ENCODE measurements at regions not wholly inside any gene's neighbourhood (a gene's known extent, or its start where the extent isn't known, plus 50 kb on each side); places are given as distances from the start of the nearest gene placed in this dataset.

- ATAC-seq (no peak), DNase-seq (no peak)
- H3K27me3 Mint-ChIP-seq, result peaks cover 17 to 41% (median 40%) of the 10 kb centered on the region in 5 donors
- peaks cover 0 to 9% (median 0%) of the 10 kb centered on the region in 11 donors for H3K9me3 Mint-ChIP-seq
- peaks cover 0 to 3% of the 10 kb centered on the region in 2 donors for H3K27me3 ChIP-seq (ENCODE audit: control insufficient read depth in 2 of 2, insufficient read depth in 2 of 2, low read length in 2 of 2)
- no peak overlapping the region for H3K4me3 Mint-ChIP-seq
- peaks cover 0 to 11% (median 0%) of the 10 kb centered on the region in 7 donors for H3K4me1 Mint-ChIP-seq
- H3K27ac ChIP-seq (ENCODE audit: low read depth, low read length), result no peak overlapping the region
- H3K4me1 ChIP-seq (ENCODE audit: control insufficient read depth in 2 of 2, insufficient read depth in 2 of 2, low read length in 2 of 2), result no peaks in the 10 kb centered on the region
- no peaks in the 10 kb centered on the region for H3K36me3 ChIP-seq (ENCODE audit: control insufficient read depth in 2 of 3, insufficient read depth in 3 of 3, low read length in 3 of 3)
- POLR2A ChIA-PET, result no interaction called here
- no peaks in the 10 kb centered on the region for H3K36me3 Mint-ChIP-seq
- no peak overlapping the region for H3K27ac Mint-ChIP-seq
- H3K4me3 ChIP-seq (ENCODE audit: low read length), result no peak overlapping the region
- CTCF ChIA-PET, result interaction anchor here (0.8 kb wide), 1 partner anchor 13 kb away, joined by 4 read pairs; no protein-coding TSS in a partner anchor
- H3K9me3 ChIP-seq (ENCODE audit: control insufficient read depth in 2 of 3, low read length in 3 of 3), result no peaks in the 10 kb centered on the region
- intact Hi-C loops (cut with micrococcal nuclease), result no loop called here
Observed at GRCh38 chr1:14180738-14181137, 417.7 kb upstream of the KAZN start.

- ChIA-PET CTCF (interaction anchor here (0.8 kb wide), 1 partner anchor 14 kb away, joined by 4 read pairs; no protein-coding TSS in a partner anchor), POLR2A (no interaction called here)
- no peaks in the 10 kb centered on the region for H3K36me3 ChIP-seq (ENCODE audit: control insufficient read depth in 2 of 3, insufficient read depth in 3 of 3, low read length in 3 of 3)
- H3K27me3 ChIP-seq (ENCODE audit: control insufficient read depth in 2 of 2, insufficient read depth in 2 of 2, low read length in 2 of 2), result peaks cover 0 to 3% of the 10 kb centered on the region in 2 donors
- ATAC-seq, result no peak
- H3K4me3 Mint-ChIP-seq, result peak overlapping the region in 1 of 10 donors; percentile 17
- H3K27ac ChIP-seq (ENCODE audit: low read depth, low read length), result no peak overlapping the region
- peaks cover 0 to 11% (median 0%) of the 10 kb centered on the region in 7 donors for H3K4me1 Mint-ChIP-seq
- H3K4me1 ChIP-seq (ENCODE audit: control insufficient read depth in 2 of 2, insufficient read depth in 2 of 2, low read length in 2 of 2), result no peaks in the 10 kb centered on the region
- H3K27me3 Mint-ChIP-seq, result peaks cover 17 to 46% (median 40%) of the 10 kb centered on the region in 5 donors
- H3K36me3 Mint-ChIP-seq, result no peaks in the 10 kb centered on the region
- no peak overlapping the region for H3K4me3 ChIP-seq (ENCODE audit: low read length)
- DNase-seq, result peak in 1 of 9 donors; percentile 4
- no peaks in the 10 kb centered on the region for H3K9me3 ChIP-seq (ENCODE audit: control insufficient read depth in 2 of 3, low read length in 3 of 3)
- H3K9me3 Mint-ChIP-seq, result peaks cover 0 to 9% (median 0%) of the 10 kb centered on the region in 11 donors
- intact Hi-C loops (cut with micrococcal nuclease), result no loop called here
- peak overlapping the region in 1 of 9 donors; percentile 33 for H3K27ac Mint-ChIP-seq
Observed at GRCh38 chr1:14181191-14181795, 417.2 kb upstream of the KAZN start.

- peaks cover 17 to 53% (median 40%) of the 10 kb centered on the region in 5 donors for H3K27me3 Mint-ChIP-seq
- POLR2A ChIA-PET, result no interaction called here
- intact Hi-C loops (cut with micrococcal nuclease), result no loop called here
Observed at GRCh38 chr1:14182856-14183255, 415.6 kb upstream of the KAZN start.

GRCh38 chr1:14183329-14183728, 415.2 kb upstream of the KAZN start:
- ATAC-seq (no peak), DNase-seq (no peak)
- no peak overlapping the region for H3K4me3 Mint-ChIP-seq
- peaks cover 17 to 56% (median 42%) of the 10 kb centered on the region in 5 donors for H3K27me3 Mint-ChIP-seq
- ChIA-PET POLR2A (no interaction called here), CTCF (no interaction called here)
- Histone ChIP-seq H3K27ac (ENCODE audit: low read depth, low read length) (no peak overlapping the region), H3K36me3 (ENCODE audit: control insufficient read depth in 2 of 3, insufficient read depth in 3 of 3, low read length in 3 of 3) (no peaks in the 10 kb centered on the region), H3K4me3 (ENCODE audit: low read length) (no peak overlapping the region), H3K27me3 (ENCODE audit: control insufficient read depth in 2 of 2, insufficient read depth in 2 of 2, low read length in 2 of 2) (peaks cover 0 to 3% of the 10 kb centered on the region in 2 donors), H3K9me3 (ENCODE audit: control insufficient read depth in 2 of 3, low read length in 3 of 3) (no peaks in the 10 kb centered on the region), H3K4me1 (ENCODE audit: control insufficient read depth in 2 of 2, insufficient read depth in 2 of 2, low read length in 2 of 2) (no peaks in the 10 kb centered on the region)
- no peaks in the 10 kb centered on the region for H3K36me3 Mint-ChIP-seq
- H3K9me3 Mint-ChIP-seq, result peaks cover 0 to 9% (median 0%) of the 10 kb centered on the region in 11 donors
- intact Hi-C loops (cut with micrococcal nuclease), result no loop called here
- no peak overlapping the region for H3K27ac Mint-ChIP-seq
- H3K4me1 Mint-ChIP-seq, result peaks cover 0 to 11% (median 0%) of the 10 kb centered on the region in 7 donors

More at GRCh38 chr1:14182856-14183255, 415.6 kb upstream of the KAZN start:
- H3K4me1 Mint-ChIP-seq, result peaks cover 0 to 11% (median 0%) of the 10 kb centered on the region in 7 donors
- no peaks in the 10 kb centered on the region for H3K36me3 Mint-ChIP-seq
- peak overlapping the region in 1 of 10 donors; percentile 14 for H3K4me3 Mint-ChIP-seq
- no peak for ATAC-seq
- DNase-seq, result no peak
- H3K27ac Mint-ChIP-seq, result no peak overlapping the region
- no peak overlapping the region for H3K27ac ChIP-seq (ENCODE audit: low read depth, low read length)
- no peaks in the 10 kb centered on the region for H3K4me1 ChIP-seq (ENCODE audit: control insufficient read depth in 2 of 2, insufficient read depth in 2 of 2, low read length in 2 of 2)
- no peak overlapping the region for H3K4me3 ChIP-seq (ENCODE audit: low read length)
- peaks cover 0 to 9% (median 0%) of the 10 kb centered on the region in 11 donors for H3K9me3 Mint-ChIP-seq
- no peaks in the 10 kb centered on the region for H3K9me3 ChIP-seq (ENCODE audit: control insufficient read depth in 2 of 3, low read length in 3 of 3)
- H3K27me3 ChIP-seq (ENCODE audit: control insufficient read depth in 2 of 2, insufficient read depth in 2 of 2, low read length in 2 of 2), result peaks cover 0 to 3% of the 10 kb centered on the region in 2 donors
- no peaks in the 10 kb centered on the region for H3K36me3 ChIP-seq (ENCODE audit: control insufficient read depth in 2 of 3, insufficient read depth in 3 of 3, low read length in 3 of 3)
- CTCF ChIA-PET, result no interaction called here

- H3K27ac Mint-ChIP-seq, result no peak overlapping the region
- intact Hi-C loops (cut with micrococcal nuclease), result no loop called here
- CTCF ChIA-PET, result no interaction called here
Observed at GRCh38 chr1:14184454-14184853, 414.0 kb upstream of the KAZN start.

GRCh38 chr1:14189381-14189780, 409.1 kb upstream of the KAZN start:
- intact Hi-C loops (cut with micrococcal nuclease), result no loop called here
- H3K27me3 Mint-ChIP-seq, result peaks cover 0 to 40% (median 18%) of the 10 kb centered on the region in 5 donors
- ATAC-seq (no peak), DNase-seq (no peak)
- H3K4me1 Mint-ChIP-seq, result no peaks in the 10 kb centered on the region
- H3K27ac ChIP-seq (ENCODE audit: low read depth, low read length), result no peak overlapping the region
- H3K9me3 Mint-ChIP-seq, result peaks cover 0 to 4% (median 0%) of the 10 kb centered on the region in 11 donors
- H3K4me3 Mint-ChIP-seq, result no peak overlapping the region
- ChIA-PET CTCF (no interaction called here), POLR2A (no interaction called here)
- H3K27me3 ChIP-seq (ENCODE audit: control insufficient read depth in 2 of 2, insufficient read depth in 2 of 2, low read length in 2 of 2), result no peaks in the 10 kb centered on the region
- no peaks in the 10 kb centered on the region for H3K36me3 Mint-ChIP-seq
- no peak overlapping the region for H3K27ac Mint-ChIP-seq
- no peaks in the 10 kb centered on the region for H3K9me3 ChIP-seq (ENCODE audit: control insufficient read depth in 2 of 3, low read length in 3 of 3)
- no peaks in the 10 kb centered on the region for H3K36me3 ChIP-seq (ENCODE audit: control insufficient read depth in 2 of 3, insufficient read depth in 3 of 3, low read length in 3 of 3)
- no peaks in the 10 kb centered on the region for H3K4me1 ChIP-seq (ENCODE audit: control insufficient read depth in 2 of 2, insufficient read depth in 2 of 2, low read length in 2 of 2)
- H3K4me3 ChIP-seq (ENCODE audit: low read length), result no peak overlapping the region

More at GRCh38 chr1:14184454-14184853, 414.0 kb upstream of the KAZN start:
- Histone ChIP-seq H3K4me1 (ENCODE audit: control insufficient read depth in 2 of 2, insufficient read depth in 2 of 2, low read length in 2 of 2) (no peaks in the 10 kb centered on the region), H3K4me3 (ENCODE audit: low read length) (no peak overlapping the region), H3K27me3 (ENCODE audit: control insufficient read depth in 2 of 2, insufficient read depth in 2 of 2, low read length in 2 of 2) (peaks cover 0 to 3% of the 10 kb centered on the region in 2 donors), H3K9me3 (ENCODE audit: control insufficient read depth in 2 of 3, low read length in 3 of 3) (no peaks in the 10 kb centered on the region), H3K36me3 (ENCODE audit: control insufficient read depth in 2 of 3, insufficient read depth in 3 of 3, low read length in 3 of 3) (no peaks in the 10 kb centered on the region), H3K27ac (ENCODE audit: low read depth, low read length) (no peak overlapping the region)
- H3K36me3 Mint-ChIP-seq, result no peaks in the 10 kb centered on the region
- H3K4me3 Mint-ChIP-seq, result no peak overlapping the region
- H3K4me1 Mint-ChIP-seq, result peaks cover 0 to 11% (median 0%) of the 10 kb centered on the region in 7 donors
- peaks cover 17 to 55% (median 38%) of the 10 kb centered on the region in 5 donors for H3K27me3 Mint-ChIP-seq
- H3K9me3 Mint-ChIP-seq, result peaks cover 0 to 9% (median 0%) of the 10 kb centered on the region in 11 donors
- POLR2A ChIA-PET, result no interaction called here
- ATAC-seq (no peak), DNase-seq (no peak)

GRCh38 chr1:14190508-14190907, 408.0 kb upstream of the KAZN start:
- no peak for DNase-seq
- ATAC-seq, result no peak
- no peak overlapping the region for H3K27ac ChIP-seq (ENCODE audit: low read depth, low read length)
- no peaks in the 10 kb centered on the region for H3K4me1 ChIP-seq (ENCODE audit: control insufficient read depth in 2 of 2, insufficient read depth in 2 of 2, low read length in 2 of 2)
- H3K9me3 Mint-ChIP-seq, result peaks cover 0 to 4% (median 0%) of the 10 kb centered on the region in 11 donors
- CTCF ChIA-PET, result no interaction called here
- peaks cover 0 to 39% (median 18%) of the 10 kb centered on the region in 5 donors for H3K27me3 Mint-ChIP-seq
- H3K4me3 Mint-ChIP-seq, result no peak overlapping the region
- H3K4me3 ChIP-seq (ENCODE audit: low read length), result no peak overlapping the region
- POLR2A ChIA-PET, result no interaction called here
- H3K27me3 ChIP-seq (ENCODE audit: control insufficient read depth in 2 of 2, insufficient read depth in 2 of 2, low read length in 2 of 2), result no peaks in the 10 kb centered on the region
- intact Hi-C loops (cut with micrococcal nuclease), result no loop called here
- H3K4me1 Mint-ChIP-seq, result no peaks in the 10 kb centered on the region
- H3K27ac Mint-ChIP-seq, result no peak overlapping the region
- H3K9me3 ChIP-seq (ENCODE audit: control insufficient read depth in 2 of 3, low read length in 3 of 3), result no peaks in the 10 kb centered on the region
- H3K36me3 ChIP-seq (ENCODE audit: control insufficient read depth in 2 of 3, insufficient read depth in 3 of 3, low read length in 3 of 3), result no peaks in the 10 kb centered on the region
- no peaks in the 10 kb centered on the region for H3K36me3 Mint-ChIP-seq

All from naive thymus-derived CD4-positive, alpha-beta T cell (primary cell).